Esophagus muscularis mucosa (tissue), 3 donors: ENCODE measurements at regions not wholly inside any gene's neighbourhood (a gene's known extent, or its start where the extent isn't known, plus 50 kb on each side); places are given as distances from the start of the nearest gene placed in this dataset.

Source experiments
- POLR2A ChIP-seq: fragments of 450-650 bp; IDR thresholded peaks from one replicate; pipeline ENCODE4 v1.6.1; 2017; ENCODE audit warnings: antibody characterized with exemption, moderate library complexity, mild to moderate bottlenecking, low read depth
- TF ChIP-seq, protein P1 (sequence below), 3 experiments: fragments of 200-600 bp in 2 of 3; fragments of 450-650 bp in 1 of 3; sonication (generic) in 2 of 3; IDR thresholded peaks; one replicate each; pipeline ENCODE4 v1.5.1; 2017 to 2019; ENCODE audit warnings: antibody characterized with exemption in 3 of 3, mild to moderate bottlenecking in 2 of 3, moderate library complexity in 1 of 3

DNA sequence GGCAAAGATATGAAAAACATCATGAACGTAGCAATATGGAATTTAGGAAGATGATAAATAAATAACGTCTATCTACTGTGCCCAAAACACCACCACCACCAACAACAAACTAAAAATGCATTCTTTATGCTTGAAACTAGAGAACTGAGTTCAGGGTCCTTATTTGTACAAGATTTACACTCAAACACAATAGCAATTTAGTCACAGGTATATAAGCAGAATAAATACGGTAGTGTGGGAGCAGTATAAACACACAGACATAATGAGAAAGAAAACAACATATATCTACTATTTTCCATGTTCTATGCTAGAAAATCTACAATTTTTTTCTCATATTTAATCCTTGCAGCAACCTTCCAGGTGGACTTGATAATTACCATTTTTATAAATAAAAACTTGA, 64.3 kb downstream of the ARL4A start:
- TF ChIP-seq, protein P1, sequence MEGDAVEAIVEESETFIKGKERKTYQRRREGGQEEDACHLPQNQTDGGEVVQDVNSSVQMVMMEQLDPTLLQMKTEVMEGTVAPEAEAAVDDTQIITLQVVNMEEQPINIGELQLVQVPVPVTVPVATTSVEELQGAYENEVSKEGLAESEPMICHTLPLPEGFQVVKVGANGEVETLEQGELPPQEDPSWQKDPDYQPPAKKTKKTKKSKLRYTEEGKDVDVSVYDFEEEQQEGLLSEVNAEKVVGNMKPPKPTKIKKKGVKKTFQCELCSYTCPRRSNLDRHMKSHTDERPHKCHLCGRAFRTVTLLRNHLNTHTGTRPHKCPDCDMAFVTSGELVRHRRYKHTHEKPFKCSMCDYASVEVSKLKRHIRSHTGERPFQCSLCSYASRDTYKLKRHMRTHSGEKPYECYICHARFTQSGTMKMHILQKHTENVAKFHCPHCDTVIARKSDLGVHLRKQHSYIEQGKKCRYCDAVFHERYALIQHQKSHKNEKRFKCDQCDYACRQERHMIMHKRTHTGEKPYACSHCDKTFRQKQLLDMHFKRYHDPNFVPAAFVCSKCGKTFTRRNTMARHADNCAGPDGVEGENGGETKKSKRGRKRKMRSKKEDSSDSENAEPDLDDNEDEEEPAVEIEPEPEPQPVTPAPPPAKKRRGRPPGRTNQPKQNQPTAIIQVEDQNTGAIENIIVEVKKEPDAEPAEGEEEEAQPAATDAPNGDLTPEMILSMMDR (IDR thresholded peaks at IDR 0.05) = no peak
- TF ChIP-seq POLR2A = no peak
